ENCODE measurements at regions not wholly inside any gene's neighbourhood (a gene's known extent, or its start where the extent isn't known, plus 50 kb on each side); places are given as distances from the start of the nearest gene placed in this dataset.

GRCh38 chr12:19896041-19896440 lies 456.7 kb downstream of the AEBP2 start:
- no peak overlapping the region for H3K4me3 ChIP-seq (ENCODE audit: low read depth, low read length)
- no peak for TF ChIP-seq CTCF (IDR thresholded peaks at IDR 0.05; ENCODE audit: insufficient read depth, low read length, poor library complexity, severe bottlenecking)
- DNase-seq (ENCODE audit: low read depth), result no peak
- no peaks in the 10 kb centered on the region for H3K36me3 ChIP-seq (ENCODE audit: control insufficient read depth, insufficient read depth, low read length)
- H3K27me3 ChIP-seq (ENCODE audit: control insufficient read depth, insufficient read depth, low read length), result no peaks in the 10 kb centered on the region

GRCh38 chr12:19896534-19896933 lies 457.2 kb downstream of the AEBP2 start:
- H3K27me3 ChIP-seq (ENCODE audit: control insufficient read depth, insufficient read depth, low read length), result no peaks in the 10 kb centered on the region
- DNase-seq (ENCODE audit: low read depth), result no peak
- H3K36me3 ChIP-seq (ENCODE audit: control insufficient read depth, insufficient read depth, low read length), result no peaks in the 10 kb centered on the region
- H3K4me3 ChIP-seq (ENCODE audit: low read depth, low read length), result no peak overlapping the region
- TF ChIP-seq CTCF (IDR thresholded peaks at IDR 0.05; ENCODE audit: insufficient read depth, low read length, poor library complexity, severe bottlenecking), result no peak

- no peak overlapping the region for H3K4me3 ChIP-seq (ENCODE audit: low read depth, low read length)
- H3K36me3 ChIP-seq (ENCODE audit: control insufficient read depth, insufficient read depth, low read length), result no peaks in the 10 kb centered on the region
- no peaks in the 10 kb centered on the region for H3K27me3 ChIP-seq (ENCODE audit: control insufficient read depth, insufficient read depth, low read length)
- no peak for TF ChIP-seq CTCF (IDR thresholded peaks at IDR 0.05; ENCODE audit: insufficient read depth, low read length, poor library complexity, severe bottlenecking)
- DNase-seq (ENCODE audit: low read depth), result no peak
These were observed 458.7 kb downstream of the AEBP2 start for GRCh38 chr12:19897900-19898408.

- no peak for TF ChIP-seq CTCF (IDR thresholded peaks at IDR 0.05; ENCODE audit: insufficient read depth, low read length, poor library complexity, severe bottlenecking)
- no peaks in the 10 kb centered on the region for H3K36me3 ChIP-seq (ENCODE audit: control insufficient read depth, insufficient read depth, low read length)
- no peaks in the 10 kb centered on the region for H3K27me3 ChIP-seq (ENCODE audit: control insufficient read depth, insufficient read depth, low read length)
- no peak overlapping the region for H3K4me3 ChIP-seq (ENCODE audit: low read depth, low read length)
- DNase-seq (ENCODE audit: low read depth), result no peak
These were observed 462.5 kb downstream of the AEBP2 start for GRCh38 chr12:19901841-19902240.

- no peaks in the 10 kb centered on the region for H3K36me3 ChIP-seq (ENCODE audit: control insufficient read depth, insufficient read depth, low read length)
- DNase-seq (ENCODE audit: low read depth), result no peak
- no peak for TF ChIP-seq CTCF (IDR thresholded peaks at IDR 0.05; ENCODE audit: insufficient read depth, low read length, poor library complexity, severe bottlenecking)
- no peaks in the 10 kb centered on the region for H3K27me3 ChIP-seq (ENCODE audit: control insufficient read depth, insufficient read depth, low read length)
- H3K4me3 ChIP-seq (ENCODE audit: low read depth, low read length), result no peak overlapping the region
These were observed 463.5 kb upstream of the PDE3A start for GRCh38 chr12:19904819-19905218.

- no peak for TF ChIP-seq CTCF (IDR thresholded peaks at IDR 0.05; ENCODE audit: insufficient read depth, low read length, poor library complexity, severe bottlenecking)
- H3K36me3 ChIP-seq (ENCODE audit: control insufficient read depth, insufficient read depth, low read length), result no peaks in the 10 kb centered on the region
- no peak for DNase-seq (ENCODE audit: low read depth)
- no peaks in the 10 kb centered on the region for H3K27me3 ChIP-seq (ENCODE audit: control insufficient read depth, insufficient read depth, low read length)
- no peak overlapping the region for H3K4me3 ChIP-seq (ENCODE audit: low read depth, low read length)
These were observed 459.5 kb upstream of the PDE3A start for GRCh38 chr12:19908830-19909229.

Measured in kidney epithelial cell (primary cell).